OCI-LY1 (cell line): ENCODE measurements at regions not wholly inside any gene's neighbourhood (a gene's known extent, or its start where the extent isn't known, plus 50 kb on each side); places are given as distances from the start of the nearest gene placed in this dataset.

ENCODE experiments used
- H2AFZ ChIP-seq: fragments of 200-600 bp; sonication (generic), shearing (Covaris generic); 2 replicates; pipeline ENCODE4 v1.6.0; 2014; ENCODE audit warnings: antibody characterized with exemption, mild to moderate bottlenecking, low read length
- H3F3A ChIP-seq: fragments of 200-600 bp; sonication (generic), shearing (Covaris generic); 2 replicates; pipeline ENCODE4 v1.6.0; 2014; ENCODE audit warnings: mild to moderate bottlenecking, antibody characterized with exemption, low read length, moderate library complexity; ENCODE audit not compliant: insufficient read depth
- H3K27ac ChIP-seq: fragments of 200-600 bp; sonication (generic); 2 replicates; pipeline ENCODE4 v1.5.1; 2014; ENCODE audit warnings: low read length, mixed run types, mild to moderate bottlenecking, low read depth; ENCODE audit not compliant: poor library complexity, severe bottlenecking
- H3K27me3 ChIP-seq: fragments of 200-600 bp; sonication (generic); 2 replicates; pipeline ENCODE4 v1.6.0; 2014; ENCODE audit warnings: antibody characterized with exemption, mild to moderate bottlenecking, low read length, moderate library complexity; ENCODE audit not compliant: insufficient read depth
- H3K36me3 ChIP-seq: fragments of 200-600 bp; sonication (generic); 2 replicates; pipeline ENCODE4 v1.6.1; 2014; ENCODE audit warnings: mild to moderate bottlenecking, antibody characterized with exemption, low read length, moderate library complexity, mixed read lengths; ENCODE audit not compliant: insufficient read depth
- H3K4me1 ChIP-seq: fragments of 200-600 bp; sonication (generic); 2 replicates; pipeline ENCODE4 v1.5.1; 2014; ENCODE audit warnings: mild to moderate bottlenecking, low read length, moderate library complexity; ENCODE audit not compliant: insufficient read depth, severe bottlenecking
- H3K4me2 ChIP-seq: fragments of 200-600 bp; sonication (generic), shearing (Covaris generic); 2 replicates; pipeline ENCODE4 v1.6.1; 2014; ENCODE audit warnings: low read length
- H3K4me3 ChIP-seq: fragments of 200-600 bp; sonication (generic); 2 replicates; pipeline ENCODE4 v1.5.1; 2014; ENCODE audit warnings: low read length, low read depth, mild to moderate bottlenecking, mixed read lengths; ENCODE audit not compliant: poor library complexity, severe bottlenecking
- H3K79me2 ChIP-seq: fragments of 200-600 bp; shearing (Covaris generic); 2 replicates; pipeline ENCODE4 v1.6.1; 2016; ENCODE audit warnings: mixed run types, low read length, mixed read lengths; ENCODE audit not compliant: insufficient read depth
- H3K9ac ChIP-seq: fragments of 200-600 bp; sonication (generic), shearing (Covaris generic); 2 replicates; pipeline ENCODE4 v1.6.1; 2014; ENCODE audit warnings: mild to moderate bottlenecking, low read length, mixed read lengths
- H3K9me2 ChIP-seq: fragments of 200-600 bp; sonication (generic), shearing (Covaris generic); 2 replicates; pipeline ENCODE4 v1.6.1; 2014; ENCODE audit warnings: low read depth, mild to moderate bottlenecking, low read length, mixed read lengths
- H3K9me3 ChIP-seq: fragments of 200-600 bp; shearing (Covaris generic); 2 replicates; pipeline ENCODE4 v1.6.1; 2014; ENCODE audit warnings: low read length, mixed read lengths
- H4K20me1 ChIP-seq: fragments of 200-600 bp; sonication (generic), shearing (Covaris generic); 2 replicates; pipeline ENCODE4 v1.6.0; 2016; ENCODE audit warnings: mild to moderate bottlenecking, low read length; ENCODE audit not compliant: insufficient read depth
- EZH2 ChIP-seq: fragments of 200-600 bp; sonication (generic), shearing (Covaris generic); IDR thresholded peaks from 2 replicates; pipeline ENCODE4 v1.8.0; 2017; ENCODE audit warnings: borderline replicate concordance, mixed run types, mild to moderate bottlenecking, antibody characterized with exemption, low read length, moderate library complexity, mixed read lengths
- TF ChIP-seq, protein P1 (sequence below): fragments of 200-600 bp; sonication (generic), shearing (Covaris generic); IDR thresholded peaks from 2 replicates; pipeline ENCODE4 v1.5.1; 2017; ENCODE audit warnings: mild to moderate bottlenecking, antibody characterized with exemption, low read length, moderate library complexity, mixed read lengths

DNA sequence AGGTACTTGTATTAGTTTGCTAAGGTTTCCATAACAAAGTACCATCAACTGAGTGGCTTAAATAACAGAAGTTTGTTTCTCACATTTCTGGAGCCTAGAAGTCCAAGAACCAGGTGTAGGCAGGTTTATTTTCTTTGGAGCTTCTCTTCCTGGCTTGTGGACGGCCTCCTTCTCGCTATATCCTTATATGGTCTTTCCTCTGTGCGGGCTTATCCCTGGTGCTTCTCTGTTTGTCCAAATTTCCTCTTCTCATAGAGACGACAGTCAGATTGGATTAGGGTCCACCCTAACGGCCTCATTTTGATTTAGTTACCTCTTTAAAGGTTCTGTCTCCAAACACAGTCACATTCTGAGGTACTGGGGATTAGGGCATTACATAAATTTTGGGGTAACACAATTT lies 88.3 kb downstream of the RMI1 start:
- TF ChIP-seq, protein P1, sequence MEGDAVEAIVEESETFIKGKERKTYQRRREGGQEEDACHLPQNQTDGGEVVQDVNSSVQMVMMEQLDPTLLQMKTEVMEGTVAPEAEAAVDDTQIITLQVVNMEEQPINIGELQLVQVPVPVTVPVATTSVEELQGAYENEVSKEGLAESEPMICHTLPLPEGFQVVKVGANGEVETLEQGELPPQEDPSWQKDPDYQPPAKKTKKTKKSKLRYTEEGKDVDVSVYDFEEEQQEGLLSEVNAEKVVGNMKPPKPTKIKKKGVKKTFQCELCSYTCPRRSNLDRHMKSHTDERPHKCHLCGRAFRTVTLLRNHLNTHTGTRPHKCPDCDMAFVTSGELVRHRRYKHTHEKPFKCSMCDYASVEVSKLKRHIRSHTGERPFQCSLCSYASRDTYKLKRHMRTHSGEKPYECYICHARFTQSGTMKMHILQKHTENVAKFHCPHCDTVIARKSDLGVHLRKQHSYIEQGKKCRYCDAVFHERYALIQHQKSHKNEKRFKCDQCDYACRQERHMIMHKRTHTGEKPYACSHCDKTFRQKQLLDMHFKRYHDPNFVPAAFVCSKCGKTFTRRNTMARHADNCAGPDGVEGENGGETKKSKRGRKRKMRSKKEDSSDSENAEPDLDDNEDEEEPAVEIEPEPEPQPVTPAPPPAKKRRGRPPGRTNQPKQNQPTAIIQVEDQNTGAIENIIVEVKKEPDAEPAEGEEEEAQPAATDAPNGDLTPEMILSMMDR = no peak
- TF ChIP-seq EZH2 = no peak
- Histone ChIP-seq H3K9me3 (no peaks in the 10 kb centered on the region), H3K9ac (no peak overlapping the region), H3K4me2 (no peak overlapping the region), H3F3A (no peaks in the 10 kb centered on the region), H3K9me2 (no peaks in the 10 kb centered on the region), H3K27ac (no peak overlapping the region), H3K27me3 (no peaks in the 10 kb centered on the region), H3K36me3 (no peaks in the 10 kb centered on the region), H4K20me1 (no peaks in the 10 kb centered on the region), H2AFZ (no peak overlapping the region), H3K4me3 (no peak overlapping the region), H3K4me1 (no peaks in the 10 kb centered on the region), H3K79me2 (no peaks in the 10 kb centered on the region)

DNA sequence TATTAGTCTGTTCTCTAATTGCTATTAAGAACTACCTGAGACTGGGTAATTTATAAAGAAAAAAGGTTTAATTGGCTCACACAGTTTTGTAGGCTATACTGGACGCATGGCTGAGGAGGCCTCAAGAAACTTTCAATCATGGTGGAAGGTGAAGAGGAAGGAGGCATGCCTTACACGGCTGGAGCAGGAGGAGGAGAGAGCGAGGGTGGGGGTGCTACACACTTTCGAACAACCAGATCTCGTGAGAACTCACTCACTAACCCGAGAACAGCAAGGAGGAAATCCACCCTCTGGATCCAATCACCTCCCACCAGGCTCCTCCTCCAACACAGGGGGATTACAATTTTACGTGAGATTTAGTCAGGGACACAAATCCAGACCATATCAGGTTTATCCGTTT lies 90.0 kb downstream of the RMI1 start:
- no peak overlapping the region for H2AFZ ChIP-seq
- H3K27me3 ChIP-seq = no peaks in the 10 kb centered on the region
- no peak overlapping the region for H3K4me2 ChIP-seq

DNA sequence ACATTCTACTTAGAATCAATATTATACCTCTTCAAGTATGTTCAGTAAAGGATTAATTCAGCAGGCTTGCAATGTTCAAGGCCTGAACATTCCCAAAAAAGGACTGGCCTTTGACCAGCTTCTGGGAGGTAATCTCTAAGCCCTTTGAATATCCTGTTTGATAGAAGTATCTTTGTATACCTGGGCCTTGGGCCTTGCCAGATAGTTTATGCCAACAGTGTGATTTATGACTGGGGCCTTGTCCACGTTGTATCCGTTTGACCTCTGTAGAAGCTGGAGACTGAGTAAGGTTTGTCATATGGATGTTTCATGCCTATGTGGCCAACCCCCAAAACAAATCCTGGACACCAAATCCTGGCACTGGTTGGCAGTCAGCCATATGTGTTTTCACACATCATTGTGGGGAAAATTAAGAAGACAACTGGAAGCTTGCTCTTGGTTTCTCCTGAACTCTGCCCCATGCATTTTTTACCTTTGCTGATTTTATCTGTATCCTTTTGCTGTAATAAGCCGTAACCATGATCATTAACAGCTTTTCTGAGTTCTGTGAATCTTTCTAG lies 92.1 kb downstream of the RMI1 start:
- Histone ChIP-seq H3K4me2 (no peak overlapping the region), H3K27ac (no peak overlapping the region), H3K27me3 (no peaks in the 10 kb centered on the region), H3F3A (no peaks in the 10 kb centered on the region), H3K9ac (no peak overlapping the region), H2AFZ (no peak overlapping the region), H3K36me3 (no peaks in the 10 kb centered on the region), H3K4me1 (no peaks in the 10 kb centered on the region), H3K4me3 (no peak overlapping the region), H3K79me2 (no peaks in the 10 kb centered on the region), H4K20me1 (no peaks in the 10 kb centered on the region), H3K9me3 (no peaks in the 10 kb centered on the region), H3K9me2 (no peaks in the 10 kb centered on the region)
- TF ChIP-seq, protein P1 = no peak
- TF ChIP-seq EZH2 = no peak

More for the DNA sequence above, 90.0 kb downstream of the RMI1 start:
- H3K9ac ChIP-seq = no peak overlapping the region
- no peaks in the 10 kb centered on the region for H3K9me2 ChIP-seq
- TF ChIP-seq EZH2 = no peak
- H4K20me1 ChIP-seq = no peaks in the 10 kb centered on the region
- no peak overlapping the region for H3K4me3 ChIP-seq
- no peaks in the 10 kb centered on the region for H3K79me2 ChIP-seq
- no peaks in the 10 kb centered on the region for H3K36me3 ChIP-seq
- no peak overlapping the region for H3K27ac ChIP-seq
- H3K9me3 ChIP-seq = no peaks in the 10 kb centered on the region
- no peaks in the 10 kb centered on the region for H3K4me1 ChIP-seq
- H3F3A ChIP-seq = no peaks in the 10 kb centered on the region

DNA sequence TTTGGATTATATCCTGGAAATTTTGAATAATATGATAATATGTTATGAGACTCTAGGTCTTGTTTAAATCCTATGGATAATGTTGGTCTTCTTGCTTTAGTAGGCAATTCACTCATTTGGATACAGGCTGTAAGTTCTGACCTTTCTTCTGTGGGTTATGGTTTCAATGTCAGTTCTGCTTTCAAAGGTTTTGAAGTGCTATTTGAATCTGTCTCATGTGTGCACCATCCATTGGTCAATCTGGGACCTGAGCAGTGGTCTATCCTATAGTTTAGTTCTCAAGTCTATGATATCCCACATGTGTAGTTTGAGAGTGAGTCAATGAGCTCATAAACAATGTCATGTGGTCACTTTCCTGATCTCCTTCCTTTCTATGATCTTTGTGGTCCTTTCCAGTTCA lies 94.4 kb downstream of the RMI1 start:
- no peak overlapping the region for H2AFZ ChIP-seq
- TF ChIP-seq EZH2 = no peak
- TF ChIP-seq, protein P1 = no peak
- H3K27ac ChIP-seq = no peak overlapping the region
- H3K9ac ChIP-seq = no peak overlapping the region
- H3K4me1 ChIP-seq = no peaks in the 10 kb centered on the region
- no peaks in the 10 kb centered on the region for H3K27me3 ChIP-seq
- H3K9me3 ChIP-seq = no peaks in the 10 kb centered on the region
- H3F3A ChIP-seq = no peaks in the 10 kb centered on the region
- no peak overlapping the region for H3K4me2 ChIP-seq
- no peaks in the 10 kb centered on the region for H3K79me2 ChIP-seq
- no peaks in the 10 kb centered on the region for H3K36me3 ChIP-seq
- no peaks in the 10 kb centered on the region for H3K9me2 ChIP-seq
- no peak overlapping the region for H3K4me3 ChIP-seq
- H4K20me1 ChIP-seq = no peaks in the 10 kb centered on the region
